ENCODE measurements at regions not wholly inside any gene's neighbourhood (a gene's known extent, or its start where the extent isn't known, plus 50 kb on each side); places are given as distances from the start of the nearest gene placed in this dataset.

DNA sequence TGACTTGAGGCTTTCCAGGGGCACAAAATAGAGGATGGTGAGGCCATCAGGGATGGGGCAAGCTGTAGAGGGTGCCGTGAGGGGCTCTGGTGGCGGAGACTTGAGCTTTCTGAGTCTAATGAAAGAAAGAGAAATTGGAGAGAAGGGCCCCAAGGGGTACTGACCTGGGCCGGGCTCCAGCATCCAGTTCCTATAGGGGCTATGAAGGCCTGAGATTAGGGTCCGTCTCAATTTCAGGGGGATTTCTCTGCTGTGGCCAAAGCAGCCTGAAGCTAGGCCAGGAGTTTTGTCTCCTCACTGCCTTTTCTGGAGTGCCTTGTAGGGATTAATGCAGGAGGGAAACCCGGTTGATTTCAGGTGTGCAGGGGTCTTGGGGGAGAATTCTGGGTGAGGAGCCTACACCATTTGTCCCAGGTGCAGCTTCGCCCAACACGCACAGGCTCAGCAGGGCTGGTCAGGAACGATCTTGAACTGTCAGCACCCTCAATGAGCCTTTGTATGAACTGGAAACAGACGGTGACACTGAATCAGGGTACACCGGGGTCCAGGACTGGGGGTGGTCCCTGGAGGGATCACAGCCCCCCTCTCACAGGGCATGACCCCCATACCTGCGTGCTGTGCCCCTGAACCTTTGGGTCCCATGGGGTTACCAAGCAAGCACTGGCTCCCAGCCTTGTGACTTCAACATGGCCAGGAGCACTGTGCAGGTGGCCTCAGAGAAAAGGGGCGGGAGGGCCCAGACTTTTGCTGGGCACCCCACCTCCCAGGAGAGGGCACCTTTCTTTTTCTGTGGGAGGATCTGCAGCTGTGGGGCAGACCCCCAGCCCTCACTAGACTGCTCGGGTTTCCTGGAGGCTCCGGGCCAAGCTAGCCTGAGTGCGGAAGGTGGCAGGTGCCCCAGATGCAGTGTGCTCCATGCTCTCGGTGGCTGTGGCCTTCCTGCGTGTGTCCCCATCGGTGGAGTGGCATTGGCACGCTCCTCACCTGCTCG is 122.9 kb upstream of the RET start:
- H2AK5ac ChIP-seq (ENCODE audit: low read depth, low read length) = no peak overlapping the region
- no peak overlapping the region for H3K4me3 ChIP-seq (ENCODE audit: insufficient read depth, low read depth, low read length)
- H4K20me1 ChIP-seq (ENCODE audit: insufficient read depth, low read length) = no peaks in the 10 kb centered on the region
- H3K27ac ChIP-seq (ENCODE audit: insufficient read depth, low read length) = no peak overlapping the region
- H3K4me1 ChIP-seq (ENCODE audit: control insufficient read depth, insufficient read depth, low read length) = no peaks in the 10 kb centered on the region
- in situ Hi-C loops (cut with MboI; ENCODE audit: low sequenced_read_pairs) = no loop called here
- H2BK5ac ChIP-seq (ENCODE audit: low read depth, low read length, poor library complexity, severe bottlenecking) = no peak overlapping the region
- H3K56ac ChIP-seq (ENCODE audit: extremely low read depth, insufficient read depth, low read length) = no peak overlapping the region
- no peak overlapping the region for H2BK120ac ChIP-seq (ENCODE audit: low read depth, low read length)
- no peak overlapping the region for H3K4me2 ChIP-seq (ENCODE audit: low read depth, low read length)
- no peak overlapping the region for H2BK20ac ChIP-seq (ENCODE audit: low read depth, low read length)
- ChIA-PET CTCF (no interaction called here), POLR2A (ENCODE audit: unreplicated experiment) (no interaction called here)
- no peak overlapping the region for H3K14ac ChIP-seq (replicated peaks; ENCODE audit: low read depth, low read length)
- no peak overlapping the region for H4K5ac ChIP-seq (ENCODE audit: low read depth, low read length)
- no peaks in the 10 kb centered on the region for H3K36me3 ChIP-seq (ENCODE audit: control insufficient read depth, insufficient read depth, low read length)
- H4K8ac ChIP-seq (ENCODE audit: low read depth in 2 of 2, low read length in 2 of 2) = no peak overlapping the region
- no peak for ATAC-seq (ENCODE audit: low read depth)
- WGBS, 2 experiments (ENCODE audit: extremely low coverage in 2 of 2, insufficient read length in 1 of 2) = 74% methylated on average over 7 of the region's 20 CpGs; no CpG with 5 or more reads in 1 of the 2 experiments
- no peaks in the 10 kb centered on the region for H3K9me3 ChIP-seq (ENCODE audit: control insufficient read depth, insufficient read depth, low read length)
- no peaks in the 10 kb centered on the region for H3K9me1 ChIP-seq (ENCODE audit: insufficient read depth, low read length)
- no peak overlapping the region for H3K9ac ChIP-seq (ENCODE audit: low read depth, low read length)
- intact Hi-C loops (cut with micrococcal nuclease) = no loop called here
- no peak overlapping the region for H4K91ac ChIP-seq (ENCODE audit: insufficient read depth, low read depth, low read length)
- peaks cover 18% of the 10 kb centered on the region for H3K27me3 ChIP-seq (ENCODE audit: control insufficient read depth, insufficient read depth, low read length)
- no peak overlapping the region for H2AK9ac ChIP-seq (replicated peaks; ENCODE audit: low read depth, low read length, poor library complexity)
- dilution Hi-C loops (cut with HindIII; ENCODE audit: low sequenced_read_pairs, unreplicated experiment) = no loop called here
- H3K4ac ChIP-seq (ENCODE audit: low read depth, low read length) = no peak overlapping the region
- no peaks in the 10 kb centered on the region for H3K79me1 ChIP-seq (ENCODE audit: low read depth in 1 of 2, low read length in 2 of 2)
- no TSS peak for BruUV-seq (replicated peaks)
- no peak overlapping the region for H2AFZ ChIP-seq (replicated peaks; ENCODE audit: low read length, poor library complexity)
- H3K23ac ChIP-seq (ENCODE audit: low read depth, low read length) = no peak overlapping the region
- H3K18ac ChIP-seq (ENCODE audit: low read depth, low read length) = no peak overlapping the region
- no peak overlapping the region for H2BK15ac ChIP-seq (ENCODE audit: low read depth, low read length)
- no peak for TF ChIP-seq POLR2A (IDR thresholded peaks at IDR 0.05; ENCODE audit: low read depth, low read length)
- TF ChIP-seq CHD1 (IDR thresholded peaks at IDR 0.05; ENCODE audit: low read depth, low read length) = no peak
- TF ChIP-seq, protein P1, sequence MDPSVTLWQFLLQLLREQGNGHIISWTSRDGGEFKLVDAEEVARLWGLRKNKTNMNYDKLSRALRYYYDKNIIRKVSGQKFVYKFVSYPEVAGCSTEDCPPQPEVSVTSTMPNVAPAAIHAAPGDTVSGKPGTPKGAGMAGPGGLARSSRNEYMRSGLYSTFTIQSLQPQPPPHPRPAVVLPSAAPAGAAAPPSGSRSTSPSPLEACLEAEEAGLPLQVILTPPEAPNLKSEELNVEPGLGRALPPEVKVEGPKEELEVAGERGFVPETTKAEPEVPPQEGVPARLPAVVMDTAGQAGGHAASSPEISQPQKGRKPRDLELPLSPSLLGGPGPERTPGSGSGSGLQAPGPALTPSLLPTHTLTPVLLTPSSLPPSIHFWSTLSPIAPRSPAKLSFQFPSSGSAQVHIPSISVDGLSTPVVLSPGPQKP (IDR thresholded peaks at IDR 0.05; ENCODE audit: borderline replicate concordance, low read depth, low read length) = no peak
- no peak for DNase-seq

Data from IMR-90 (cell line).